Gastrocnemius medialis (tissue), 4 donors: ENCODE measurements at regions not wholly inside any gene's neighbourhood (a gene's known extent, or its start where the extent isn't known, plus 50 kb on each side); places are given as distances from the start of the nearest gene placed in this dataset.

Experiments
- ATAC-seq, 2 donors: fragments of 150-250 bp; one replicate each; pipeline ENCODE4 v1.9.1; 2016
- DNase-seq, 2 donors: peaks; one replicate each; pipeline ENCODE4 v3.0.0-alpha.2; 2019
- H3K27ac ChIP-seq, 4 donors: fragments of 200-600 bp; sonication (generic); 1 replicate in 1 of 4; 2 replicates in 3 of 4; pipeline ENCODE4 v1.5.1; 2016 to 2018; ENCODE audit warnings: mild to moderate bottlenecking in 2 of 4, moderate library complexity in 1 of 4
- H3K27me3 ChIP-seq, 3 donors: fragments of 200-600 bp; sonication (generic) in 2 of 3; 1 replicate in 1 of 3; 2 replicates in 2 of 3; pipeline versions ENCODE4 v1.5.1 to v1.6.0; 2016 to 2019; ENCODE audit warnings: mild to moderate bottlenecking in 1 of 3, moderate library complexity in 1 of 3
- H3K36me3 ChIP-seq, 2 donors: fragments of 200-600 bp; sonication (generic) in 1 of 2; one replicate each; pipeline ENCODE4 v1.5.1; 2017 to 2018
- H3K4me1 ChIP-seq, 2 donors: fragments of 200-600 bp; sonication (generic) in 1 of 2; one replicate each; pipeline ENCODE4 v1.5.1; 2016 to 2017; ENCODE audit warnings: mild to moderate bottlenecking in 2 of 2
- H3K4me3 ChIP-seq, 4 donors: fragments of 200-600 bp; sonication (generic) in 3 of 4; 1 replicate in 1 of 4; 2 replicates in 3 of 4; pipeline ENCODE4 v1.5.1; 2016 to 2019; ENCODE audit warnings: mild to moderate bottlenecking in 2 of 4
- H3K9me3 ChIP-seq, 3 donors: fragments of 200-600 bp; sonication (generic) in 2 of 3; 1 replicate in 1 of 3; 2 replicates in 2 of 3; pipeline ENCODE4 v1.5.1; 2016 to 2019
- CTCF ChIP-seq, 5 experiments: fragments of 450-650 bp in 3 of 5; fragments of 200-600 bp in 2 of 5; sonication (generic) in 2 of 5; IDR thresholded peaks in 4 of 5; conservative IDR thresholded peaks in 1 of 5; 1 replicate in 4 of 5; 2 replicates in 1 of 5; pipeline ENCODE4 v1.5.1; 2016 to 2019; ENCODE audit warnings: antibody characterized with exemption in 5 of 5, mild to moderate bottlenecking in 3 of 5, moderate library complexity in 3 of 5
- POLR2A ChIP-seq, 2 donors: fragments of 450-650 bp; IDR thresholded peaks; one replicate each; pipeline ENCODE4 v1.6.1; 2017; ENCODE audit warnings: antibody characterized with exemption in 2 of 2, mild to moderate bottlenecking in 2 of 2, moderate library complexity in 2 of 2
- in situ Hi-C, 4 donors: fragments of 200-750 bp; cut with MboI; loops; one replicate each; pipeline versions ENCODE4 v1.15.0 to v1.8.0; 2017; ENCODE audit warnings: low sequenced_read_pairs in 4 of 4
- intact Hi-C: fragments of 100-400 bp; cut with DNase I; formaldehyde crosslinking; loops from one replicate; pipeline ENCODE4 v1.15.1; 2023; ENCODE audit warnings: low total_unique reads

GRCh38 chr20:40393197-40394079, 295.6 kb downstream of the MAFB start:
- no peak for ATAC-seq
- DNase-seq, result no peak
- no peaks in the 10 kb centered on the region for H3K9me3 ChIP-seq
- in situ Hi-C loops, result loop anchor here in 1 of 4 donors (25.0 kb wide), 1 partner anchor 94 kb away; no protein-coding TSS in a partner anchor
- no peak overlapping the region for H3K4me3 ChIP-seq
- intact Hi-C loops, result no loop called here
- H3K27me3 ChIP-seq, result no peaks in the 10 kb centered on the region
- H3K27ac ChIP-seq, result no peak overlapping the region
- no peak for TF ChIP-seq CTCF (IDR thresholded peaks at IDR 0.05 in 4 of 5, conservative IDR thresholded peaks at IDR 0.05 in 1 of 5)
- TF ChIP-seq POLR2A (IDR thresholded peaks at IDR 0.05), result no peak
- H3K36me3 ChIP-seq, result no peaks in the 10 kb centered on the region
- H3K4me1 ChIP-seq, result no peaks in the 10 kb centered on the region

- no peak for DNase-seq
- Histone ChIP-seq H3K4me3 (no peak overlapping the region), H3K36me3 (no peaks in the 10 kb centered on the region), H3K4me1 (no peaks in the 10 kb centered on the region), H3K27me3 (no peaks in the 10 kb centered on the region), H3K27ac (no peak overlapping the region), H3K9me3 (no peaks in the 10 kb centered on the region)
- ATAC-seq, result no peak
- in situ Hi-C loops (loop anchor here in 1 of 4 donors (25.0 kb wide), 1 partner anchor 97 kb away; no protein-coding TSS in a partner anchor), intact Hi-C loops (no loop called here)
- TF ChIP-seq CTCF (IDR thresholded peaks at IDR 0.05 in 4 of 5, conservative IDR thresholded peaks at IDR 0.05 in 1 of 5) (no peak), POLR2A (IDR thresholded peaks at IDR 0.05) (no peak)
These were observed 298.4 kb downstream of the MAFB start for GRCh38 chr20:40390654-40391053.

- H3K9me3 ChIP-seq, result no peaks in the 10 kb centered on the region
- in situ Hi-C loops, result no loop called here
- no peak for TF ChIP-seq POLR2A (IDR thresholded peaks at IDR 0.05)
- no peak for TF ChIP-seq CTCF (IDR thresholded peaks at IDR 0.05 in 4 of 5, conservative IDR thresholded peaks at IDR 0.05 in 1 of 5)
These were observed 318.2 kb downstream of the MAFB start for GRCh38 chr20:40370800-40371199.

GRCh38 chr20:40368876-40369275, 320.2 kb downstream of the MAFB start:
- Histone ChIP-seq H3K27me3 (no peaks in the 10 kb centered on the region), H3K27ac (no peak overlapping the region), H3K9me3 (no peaks in the 10 kb centered on the region), H3K4me3 (no peak overlapping the region), H3K4me1 (no peaks in the 10 kb centered on the region), H3K36me3 (no peaks in the 10 kb centered on the region)
- no peak for TF ChIP-seq POLR2A (IDR thresholded peaks at IDR 0.05)
- no peak for TF ChIP-seq CTCF (IDR thresholded peaks at IDR 0.05 in 4 of 5, conservative IDR thresholded peaks at IDR 0.05 in 1 of 5)
- in situ Hi-C loops, result no loop called here
- intact Hi-C loops, result no loop called here
- no peak for ATAC-seq
- no peak for DNase-seq

More at GRCh38 chr20:40370800-40371199, 318.2 kb downstream of the MAFB start:
- Histone ChIP-seq H3K4me1 (no peaks in the 10 kb centered on the region), H3K27ac (no peak overlapping the region), H3K36me3 (no peaks in the 10 kb centered on the region), H3K4me3 (no peak overlapping the region), H3K27me3 (no peaks in the 10 kb centered on the region)
- DNase-seq (no peak), ATAC-seq (no peak)
- intact Hi-C loops, result no loop called here
